Gastroesophageal sphincter (tissue), 3 donors: ENCODE measurements at regions not wholly inside any gene's neighbourhood (a gene's known extent, or its start where the extent isn't known, plus 50 kb on each side); places are given as distances from the start of the nearest gene placed in this dataset.

Source experiments
- EP300 ChIP-seq: sonication (generic); formaldehyde crosslinking; IDR thresholded peaks from one replicate; pipeline ENCODE4 v1.6.1; 2017; ENCODE audit warnings: antibody characterized with exemption, mild to moderate bottlenecking
- TF ChIP-seq, protein P1 (sequence below), 4 experiments: fragments of 200-600 bp in 2 of 4; fragments of 450-650 bp in 2 of 4; sonication (generic) in 1 of 4; IDR thresholded peaks; one replicate each; pipeline ENCODE4 v1.5.1; 2017 to 2019; ENCODE audit warnings: antibody characterized with exemption in 4 of 4, mild to moderate bottlenecking in 2 of 4, moderate library complexity in 2 of 4

DNA sequence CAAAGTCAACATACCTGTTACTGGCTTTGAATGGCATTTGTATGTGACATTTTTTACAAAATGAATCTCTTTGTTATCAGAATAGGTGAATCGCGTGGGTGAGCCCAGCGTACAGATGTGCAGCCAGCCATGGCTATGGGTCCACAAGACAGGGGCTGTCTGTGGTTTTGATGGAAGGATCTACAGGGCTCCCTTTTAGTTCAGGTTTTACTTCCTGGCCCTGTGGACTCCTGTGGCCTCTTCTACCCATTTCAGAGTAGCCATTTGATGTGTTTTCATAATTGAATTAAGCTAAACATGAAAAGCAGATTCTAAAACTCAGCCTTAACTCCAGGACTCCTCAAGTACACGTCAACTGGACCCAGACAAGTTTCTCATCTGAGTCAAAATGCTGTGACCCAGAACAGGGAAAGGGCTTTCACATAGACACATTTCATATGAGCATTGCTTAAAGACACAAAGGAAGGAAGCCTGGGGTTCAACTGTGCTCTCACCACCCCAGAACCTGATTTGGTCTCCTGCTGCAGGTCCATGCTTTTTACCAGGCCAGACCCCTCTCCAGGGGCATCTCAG is 105.3 kb upstream of the NAA20 start:
- TF ChIP-seq EP300 = no peak
- TF ChIP-seq, protein P1, sequence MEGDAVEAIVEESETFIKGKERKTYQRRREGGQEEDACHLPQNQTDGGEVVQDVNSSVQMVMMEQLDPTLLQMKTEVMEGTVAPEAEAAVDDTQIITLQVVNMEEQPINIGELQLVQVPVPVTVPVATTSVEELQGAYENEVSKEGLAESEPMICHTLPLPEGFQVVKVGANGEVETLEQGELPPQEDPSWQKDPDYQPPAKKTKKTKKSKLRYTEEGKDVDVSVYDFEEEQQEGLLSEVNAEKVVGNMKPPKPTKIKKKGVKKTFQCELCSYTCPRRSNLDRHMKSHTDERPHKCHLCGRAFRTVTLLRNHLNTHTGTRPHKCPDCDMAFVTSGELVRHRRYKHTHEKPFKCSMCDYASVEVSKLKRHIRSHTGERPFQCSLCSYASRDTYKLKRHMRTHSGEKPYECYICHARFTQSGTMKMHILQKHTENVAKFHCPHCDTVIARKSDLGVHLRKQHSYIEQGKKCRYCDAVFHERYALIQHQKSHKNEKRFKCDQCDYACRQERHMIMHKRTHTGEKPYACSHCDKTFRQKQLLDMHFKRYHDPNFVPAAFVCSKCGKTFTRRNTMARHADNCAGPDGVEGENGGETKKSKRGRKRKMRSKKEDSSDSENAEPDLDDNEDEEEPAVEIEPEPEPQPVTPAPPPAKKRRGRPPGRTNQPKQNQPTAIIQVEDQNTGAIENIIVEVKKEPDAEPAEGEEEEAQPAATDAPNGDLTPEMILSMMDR (IDR thresholded peaks at IDR 0.05) = no peak
